ENCODE measurements at regions not wholly inside any gene's neighbourhood (a gene's known extent, or its start where the extent isn't known, plus 50 kb on each side); places are given as distances from the start of the nearest gene placed in this dataset.

- in situ Hi-C loops (cut with MboI; ENCODE audit: low pct_ligation_motif_present in 1 of 4, low pct_unique_long_range_greater_than_20kb in 1 of 4, low sequenced_read_pairs in 3 of 4), result no loop called here
- H3K4me3 ChIP-seq, result no peak overlapping the region
- no peak overlapping the region for H3K27ac ChIP-seq
- TF ChIP-seq EP300 (IDR thresholded peaks at IDR 0.05; ENCODE audit: low read depth) (no peak), CTCF (IDR thresholded peaks at IDR 0.05) (no peak), POLR2AphosphoS5 (IDR thresholded peaks at IDR 0.05) (no peak), POLR2A (IDR thresholded peaks at IDR 0.05) (no peak)
- no peaks in the 10 kb centered on the region for H3K27me3 ChIP-seq
- no peaks in the 10 kb centered on the region for H3K36me3 ChIP-seq
- 93 to 94% methylated on average over 2 of the region's 2 CpGs for WGBS, 2 donors (ENCODE audit: low coverage in 1 of 2)
- DNase-seq, result no peak
- intact Hi-C loops (cut with DNase I; ENCODE audit: low total_unique reads), result no loop called here
- H3K9me3 ChIP-seq, result peaks cover 0 to 4% of the 10 kb centered on the region in 2 donors
- no peaks in the 10 kb centered on the region for H3K4me1 ChIP-seq
These were observed 115.8 kb upstream of the CTBP2 start for GRCh38 chr10:125276133-125276532.

- Histone ChIP-seq H3K27me3 (no peaks in the 10 kb centered on the region), H3K36me3 (no peaks in the 10 kb centered on the region), H3K9me3 (peaks cover 0 to 4% of the 10 kb centered on the region in 2 donors), H3K4me3 (no peak overlapping the region), H3K4me1 (no peaks in the 10 kb centered on the region), H3K27ac (no peak overlapping the region)
- TF ChIP-seq POLR2AphosphoS5 (IDR thresholded peaks at IDR 0.05), result no peak
- no peak for TF ChIP-seq POLR2A (IDR thresholded peaks at IDR 0.05)
- TF ChIP-seq EP300 (IDR thresholded peaks at IDR 0.05; ENCODE audit: low read depth), result no peak
- in situ Hi-C loops (cut with MboI; ENCODE audit: low pct_ligation_motif_present in 1 of 4, low pct_unique_long_range_greater_than_20kb in 1 of 4, low sequenced_read_pairs in 3 of 4), result no loop called here
- WGBS, 2 donors (ENCODE audit: low coverage in 1 of 2), result 71 to 80% methylated on average over 1 to 5 of the region's 5 CpGs
- DNase-seq, result no peak
- intact Hi-C loops (cut with DNase I; ENCODE audit: low total_unique reads), result no loop called here
These were observed 114.6 kb upstream of the CTBP2 start for GRCh38 chr10:125274961-125275360.

GRCh38 chr10:125273023-125273422 lies 112.7 kb upstream of the CTBP2 start:
- no peak for TF ChIP-seq POLR2AphosphoS5 (IDR thresholded peaks at IDR 0.05)
- TF ChIP-seq POLR2A (IDR thresholded peaks at IDR 0.05), result no peak
- no peak for TF ChIP-seq CTCF (IDR thresholded peaks at IDR 0.05)
- TF ChIP-seq EP300 (IDR thresholded peaks at IDR 0.05; ENCODE audit: low read depth), result no peak
- Histone ChIP-seq H3K27ac (no peak overlapping the region), H3K27me3 (no peaks in the 10 kb centered on the region), H3K36me3 (no peaks in the 10 kb centered on the region), H3K4me1 (no peaks in the 10 kb centered on the region), H3K4me3 (no peak overlapping the region), H3K9me3 (peaks cover 0 to 4% of the 10 kb centered on the region in 2 donors)
- DNase-seq, result no peak
- WGBS, 2 donors (ENCODE audit: low coverage in 1 of 2), result 83% methylated on average over 8 of the region's 8 CpGs; no CpG with 5 or more reads in 1 of the 2 donors
- in situ Hi-C loops (cut with MboI; ENCODE audit: low pct_ligation_motif_present in 1 of 4, low pct_unique_long_range_greater_than_20kb in 1 of 4, low sequenced_read_pairs in 3 of 4), result no loop called here
- intact Hi-C loops (cut with DNase I; ENCODE audit: low total_unique reads), result no loop called here

- H3K4me1 ChIP-seq, result no peaks in the 10 kb centered on the region
- H3K36me3 ChIP-seq, result no peaks in the 10 kb centered on the region
- H3K27ac ChIP-seq, result no peak overlapping the region
- H3K4me3 ChIP-seq, result no peak overlapping the region
- H3K9me3 ChIP-seq, result no peaks in the 10 kb centered on the region
- TF ChIP-seq CTCF (IDR thresholded peaks at IDR 0.05) (no peak), POLR2AphosphoS5 (IDR thresholded peaks at IDR 0.05) (no peak), EP300 (IDR thresholded peaks at IDR 0.05; ENCODE audit: low read depth) (no peak), POLR2A (IDR thresholded peaks at IDR 0.05) (no peak)
- intact Hi-C loops (cut with DNase I; ENCODE audit: low total_unique reads) (no loop called here), in situ Hi-C loops (cut with MboI; ENCODE audit: low pct_ligation_motif_present in 1 of 4, low pct_unique_long_range_greater_than_20kb in 1 of 4, low sequenced_read_pairs in 3 of 4) (no loop called here)
- 69 to 100% methylated on average over 1 to 2 of the region's 2 CpGs for WGBS, 2 donors (ENCODE audit: low coverage in 1 of 2)
- no peaks in the 10 kb centered on the region for H3K27me3 ChIP-seq
- no peak for DNase-seq
These were observed 109.4 kb upstream of the CTBP2 start for GRCh38 chr10:125269716-125270115.

- in situ Hi-C loops (cut with MboI; ENCODE audit: low pct_ligation_motif_present in 1 of 4, low pct_unique_long_range_greater_than_20kb in 1 of 4, low sequenced_read_pairs in 3 of 4), result no loop called here
- H3K9me3 ChIP-seq, result no peaks in the 10 kb centered on the region
- H3K4me1 ChIP-seq, result no peaks in the 10 kb centered on the region
- 85% methylated on average over 13 of the region's 13 CpGs; no CpG with 5 or more reads in 1 of the 2 donors for WGBS, 2 donors (ENCODE audit: low coverage in 1 of 2)
- intact Hi-C loops (cut with DNase I; ENCODE audit: low total_unique reads), result no loop called here
- no peak for TF ChIP-seq POLR2A (IDR thresholded peaks at IDR 0.05)
- no peak for TF ChIP-seq EP300 (IDR thresholded peaks at IDR 0.05; ENCODE audit: low read depth)
- H3K36me3 ChIP-seq, result no peaks in the 10 kb centered on the region
- no peak for DNase-seq
- no peak overlapping the region for H3K27ac ChIP-seq
- H3K4me3 ChIP-seq, result no peak overlapping the region
- no peaks in the 10 kb centered on the region for H3K27me3 ChIP-seq
These were observed 106.6 kb upstream of the CTBP2 start for GRCh38 chr10:125266966-125267365.
